ENCODE measurements at regions not wholly inside any gene's neighbourhood (a gene's known extent, or its start where the extent isn't known, plus 50 kb on each side); places are given as distances from the start of the nearest gene placed in this dataset.
"Not testable (repeated sequence)": the region's sequence is repeated elsewhere in the genome, so short reads cannot be mapped to it uniquely, and the experiment has no call there.

- TF ChIP-seq, protein P1, sequence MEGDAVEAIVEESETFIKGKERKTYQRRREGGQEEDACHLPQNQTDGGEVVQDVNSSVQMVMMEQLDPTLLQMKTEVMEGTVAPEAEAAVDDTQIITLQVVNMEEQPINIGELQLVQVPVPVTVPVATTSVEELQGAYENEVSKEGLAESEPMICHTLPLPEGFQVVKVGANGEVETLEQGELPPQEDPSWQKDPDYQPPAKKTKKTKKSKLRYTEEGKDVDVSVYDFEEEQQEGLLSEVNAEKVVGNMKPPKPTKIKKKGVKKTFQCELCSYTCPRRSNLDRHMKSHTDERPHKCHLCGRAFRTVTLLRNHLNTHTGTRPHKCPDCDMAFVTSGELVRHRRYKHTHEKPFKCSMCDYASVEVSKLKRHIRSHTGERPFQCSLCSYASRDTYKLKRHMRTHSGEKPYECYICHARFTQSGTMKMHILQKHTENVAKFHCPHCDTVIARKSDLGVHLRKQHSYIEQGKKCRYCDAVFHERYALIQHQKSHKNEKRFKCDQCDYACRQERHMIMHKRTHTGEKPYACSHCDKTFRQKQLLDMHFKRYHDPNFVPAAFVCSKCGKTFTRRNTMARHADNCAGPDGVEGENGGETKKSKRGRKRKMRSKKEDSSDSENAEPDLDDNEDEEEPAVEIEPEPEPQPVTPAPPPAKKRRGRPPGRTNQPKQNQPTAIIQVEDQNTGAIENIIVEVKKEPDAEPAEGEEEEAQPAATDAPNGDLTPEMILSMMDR (conservative IDR thresholded peaks at IDR 0.05; ENCODE audit: low read length): not testable (repeated sequence)
- not testable (repeated sequence) for TF ChIP-seq EZH2phosphoT487 (IDR thresholded peaks at IDR 0.05; ENCODE audit: borderline replicate concordance, low read depth, low read length)
Measured at GRCh38 chr1:146472192-146472861, 243.5 kb upstream of the NOTCH2NLA start.
